ENCODE measurements at regions not wholly inside any gene's neighbourhood (a gene's known extent, or its start where the extent isn't known, plus 50 kb on each side); places are given as distances from the start of the nearest gene placed in this dataset.

DNA sequence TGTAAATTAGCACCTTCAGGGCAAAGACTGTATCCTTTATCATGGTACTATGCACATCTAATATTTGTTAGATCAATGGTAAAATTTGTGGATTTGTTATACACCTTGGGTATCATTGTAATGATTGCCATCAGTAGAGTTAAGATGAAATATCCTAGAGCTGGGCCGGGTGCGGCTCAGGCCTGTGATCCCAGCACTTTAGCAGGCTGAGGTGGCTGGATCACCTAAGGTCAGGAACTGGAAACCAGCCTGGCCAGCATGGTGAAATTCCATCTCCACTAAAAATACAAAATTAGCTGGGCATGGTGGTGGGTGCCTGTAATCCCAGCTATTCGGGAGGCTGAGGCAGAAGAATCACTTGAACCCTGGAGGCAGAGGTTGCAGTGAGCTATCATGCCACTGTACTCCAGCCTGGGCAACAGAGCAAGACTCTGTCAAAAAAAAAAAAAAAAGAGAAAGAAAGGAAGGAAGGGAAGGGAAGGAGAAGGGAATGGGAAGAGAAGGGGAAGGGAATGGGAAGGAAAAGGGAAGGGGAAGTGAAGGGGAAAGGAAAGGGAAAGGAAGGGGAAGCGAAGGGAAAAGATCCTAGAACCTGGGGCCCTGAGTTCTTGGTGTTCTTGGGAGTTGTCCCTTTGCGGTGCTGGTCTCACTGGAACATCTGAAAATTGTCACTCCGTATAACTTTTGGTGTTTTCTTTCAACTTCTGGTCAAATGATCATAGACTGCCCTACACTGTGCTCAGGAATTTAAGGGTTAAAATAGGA is 71.1 kb upstream of the NEUROD1 start:
- Mint-ChIP-seq H3K27me3 (ENCODE audit: low read depth in 2 of 2) (peaks cover 15 to 27% of the 10 kb centered on the region in 2 donors), H3K27ac (no peak overlapping the region), H3K9me3 (no peaks in the 10 kb centered on the region), H3K4me1 (no peaks in the 10 kb centered on the region), H3K4me3 (no peak overlapping the region), H3K36me3 (no peaks in the 10 kb centered on the region)
- DNase-seq, result no peak
- TF ChIP-seq, protein P1, sequence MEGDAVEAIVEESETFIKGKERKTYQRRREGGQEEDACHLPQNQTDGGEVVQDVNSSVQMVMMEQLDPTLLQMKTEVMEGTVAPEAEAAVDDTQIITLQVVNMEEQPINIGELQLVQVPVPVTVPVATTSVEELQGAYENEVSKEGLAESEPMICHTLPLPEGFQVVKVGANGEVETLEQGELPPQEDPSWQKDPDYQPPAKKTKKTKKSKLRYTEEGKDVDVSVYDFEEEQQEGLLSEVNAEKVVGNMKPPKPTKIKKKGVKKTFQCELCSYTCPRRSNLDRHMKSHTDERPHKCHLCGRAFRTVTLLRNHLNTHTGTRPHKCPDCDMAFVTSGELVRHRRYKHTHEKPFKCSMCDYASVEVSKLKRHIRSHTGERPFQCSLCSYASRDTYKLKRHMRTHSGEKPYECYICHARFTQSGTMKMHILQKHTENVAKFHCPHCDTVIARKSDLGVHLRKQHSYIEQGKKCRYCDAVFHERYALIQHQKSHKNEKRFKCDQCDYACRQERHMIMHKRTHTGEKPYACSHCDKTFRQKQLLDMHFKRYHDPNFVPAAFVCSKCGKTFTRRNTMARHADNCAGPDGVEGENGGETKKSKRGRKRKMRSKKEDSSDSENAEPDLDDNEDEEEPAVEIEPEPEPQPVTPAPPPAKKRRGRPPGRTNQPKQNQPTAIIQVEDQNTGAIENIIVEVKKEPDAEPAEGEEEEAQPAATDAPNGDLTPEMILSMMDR (IDR thresholded peaks at IDR 0.05), result no peak
- no peaks in the 10 kb centered on the region for H3K4me1 ChIP-seq (ENCODE audit: control insufficient read depth, insufficient read depth, low read length)
- intact Hi-C loops (cut with micrococcal nuclease), result no loop called here
- no peak overlapping the region for H3K4me3 ChIP-seq (ENCODE audit: low read length)
- H3K27me3 ChIP-seq (ENCODE audit: control insufficient read depth, insufficient read depth, low read length), result no peaks in the 10 kb centered on the region
- ATAC-seq, result no peak
- WGBS (ENCODE audit: insufficient coverage), result 93% methylated on average over 6 of the region's 6 CpGs
- H3K36me3 ChIP-seq (ENCODE audit: control insufficient read depth, insufficient read depth, low read length), result no peaks in the 10 kb centered on the region
- H3K27ac ChIP-seq (ENCODE audit: low read length), result no peak overlapping the region
- H3K9me3 ChIP-seq (ENCODE audit: control insufficient read depth, insufficient read depth, low read length), result no peaks in the 10 kb centered on the region

DNA sequence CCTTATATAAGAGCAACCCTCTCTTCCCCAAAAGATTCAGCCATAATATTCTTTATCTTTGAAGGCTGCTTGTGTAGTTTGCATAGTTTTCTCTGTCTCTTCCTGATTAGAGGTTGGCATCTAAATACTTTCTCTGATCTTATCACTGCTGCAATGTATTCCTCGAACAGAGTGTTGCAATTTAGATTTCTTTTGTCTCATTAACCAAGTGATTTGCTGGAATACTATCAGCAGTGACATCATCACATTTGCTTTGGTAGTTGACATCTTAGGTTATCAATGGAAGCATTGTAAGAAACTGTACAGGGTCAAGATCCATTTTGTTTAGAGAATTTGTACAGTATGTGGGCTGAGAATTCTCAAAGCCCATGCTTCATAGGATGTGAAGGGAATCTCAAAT is 72.0 kb upstream of the NEUROD1 start:
- Histone ChIP-seq H3K9me3 (ENCODE audit: control insufficient read depth, insufficient read depth, low read length) (no peaks in the 10 kb centered on the region), H3K36me3 (ENCODE audit: control insufficient read depth, insufficient read depth, low read length) (no peaks in the 10 kb centered on the region), H3K4me3 (ENCODE audit: low read length) (no peak overlapping the region), H3K4me1 (ENCODE audit: control insufficient read depth, insufficient read depth, low read length) (no peaks in the 10 kb centered on the region), H3K27me3 (ENCODE audit: control insufficient read depth, insufficient read depth, low read length) (no peaks in the 10 kb centered on the region), H3K27ac (ENCODE audit: low read length) (no peak overlapping the region)
- ATAC-seq (no peak), DNase-seq (no peak)
- Mint-ChIP-seq H3K9me3 (no peaks in the 10 kb centered on the region), H3K27ac (no peak overlapping the region), H3K4me1 (no peaks in the 10 kb centered on the region), H3K27me3 (ENCODE audit: low read depth in 2 of 2) (peaks cover 15 to 27% of the 10 kb centered on the region in 2 donors), H3K4me3 (no peak overlapping the region), H3K36me3 (no peaks in the 10 kb centered on the region)
- intact Hi-C loops (cut with micrococcal nuclease), result no loop called here
- 80% methylated on average over 1 of the region's 1 CpG for WGBS (ENCODE audit: insufficient coverage)
- TF ChIP-seq, protein P1 (IDR thresholded peaks at IDR 0.05), result no peak

DNA sequence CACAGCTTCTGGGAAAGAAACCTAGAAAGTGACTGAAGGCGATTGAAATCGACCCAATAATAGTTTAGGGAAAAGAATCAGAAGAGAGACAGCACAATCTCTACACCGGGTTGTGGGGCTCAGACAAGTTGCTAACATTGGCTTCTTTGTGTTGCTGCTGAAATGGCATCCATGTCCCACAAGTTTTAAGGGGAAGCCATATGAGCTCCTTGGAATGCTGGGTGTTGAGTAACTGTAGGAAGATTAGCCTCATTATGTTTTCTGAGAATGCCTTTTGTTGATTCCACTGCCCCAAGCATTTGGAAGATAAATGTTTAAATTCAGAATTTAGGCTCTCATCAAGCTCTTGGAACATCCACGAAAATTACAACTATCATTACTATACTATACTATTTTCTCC is 73.4 kb upstream of the NEUROD1 start:
- Mint-ChIP-seq H3K27ac (no peak overlapping the region), H3K36me3 (no peaks in the 10 kb centered on the region), H3K9me3 (no peaks in the 10 kb centered on the region), H3K4me3 (no peak overlapping the region), H3K27me3 (ENCODE audit: low read depth in 2 of 2) (peaks cover 15 to 27% of the 10 kb centered on the region in 2 donors), H3K4me1 (no peaks in the 10 kb centered on the region)
- no peak for ATAC-seq
- DNase-seq, result no peak
- Histone ChIP-seq H3K27ac (ENCODE audit: low read length) (no peak overlapping the region), H3K4me1 (ENCODE audit: control insufficient read depth, insufficient read depth, low read length) (no peaks in the 10 kb centered on the region), H3K27me3 (ENCODE audit: control insufficient read depth, insufficient read depth, low read length) (no peaks in the 10 kb centered on the region), H3K4me3 (ENCODE audit: low read length) (no peak overlapping the region), H3K36me3 (ENCODE audit: control insufficient read depth, insufficient read depth, low read length) (no peaks in the 10 kb centered on the region), H3K9me3 (ENCODE audit: control insufficient read depth, insufficient read depth, low read length) (no peaks in the 10 kb centered on the region)
- WGBS (ENCODE audit: insufficient coverage), result 94% methylated on average over 4 of the region's 4 CpGs
- TF ChIP-seq, protein P1 (IDR thresholded peaks at IDR 0.05), result no peak
- intact Hi-C loops (cut with micrococcal nuclease), result no loop called here

DNA sequence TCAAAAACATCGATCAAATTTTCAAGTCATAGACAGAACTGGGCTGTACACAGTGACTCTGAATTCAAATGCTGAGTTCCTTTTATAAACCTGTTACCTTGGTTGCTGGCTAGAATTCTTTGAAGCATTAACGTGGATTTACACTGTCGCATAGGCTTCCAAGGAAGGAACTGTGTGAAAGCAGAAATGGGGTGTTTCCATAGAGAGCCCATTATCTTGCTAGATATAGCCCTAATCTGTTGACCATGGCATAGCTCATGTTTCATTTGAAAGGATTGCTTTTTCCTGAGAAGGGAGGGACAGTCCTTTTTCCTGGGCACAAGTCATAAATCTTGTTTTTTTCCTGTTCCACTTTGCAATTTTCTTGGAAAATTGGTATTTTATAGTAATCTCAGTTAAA is 73.8 kb upstream of the NEUROD1 start:
- intact Hi-C loops (cut with micrococcal nuclease), result no loop called here
- 96% methylated on average over 3 of the region's 3 CpGs for whole genome bisulfite sequencing (ENCODE audit: insufficient coverage)
- Histone ChIP-seq H3K27ac (ENCODE audit: low read length) (no peak overlapping the region), H3K27me3 (ENCODE audit: control insufficient read depth, insufficient read depth, low read length) (no peaks in the 10 kb centered on the region), H3K36me3 (ENCODE audit: control insufficient read depth, insufficient read depth, low read length) (no peaks in the 10 kb centered on the region), H3K4me1 (ENCODE audit: control insufficient read depth, insufficient read depth, low read length) (no peaks in the 10 kb centered on the region), H3K9me3 (ENCODE audit: control insufficient read depth, insufficient read depth, low read length) (no peaks in the 10 kb centered on the region), H3K4me3 (ENCODE audit: low read length) (no peak overlapping the region)
- H3K9me3 Mint-ChIP-seq, result no peaks in the 10 kb centered on the region
- ATAC-seq (no peak), DNase-seq (no peak)
- TF ChIP-seq, protein P1 (IDR thresholded peaks at IDR 0.05), result no peak
- H3K36me3 Mint-ChIP-seq, result no peaks in the 10 kb centered on the region
- H3K27ac Mint-ChIP-seq, result no peak overlapping the region
- peaks cover 15 to 23% of the 10 kb centered on the region in 2 donors for H3K27me3 Mint-ChIP-seq (ENCODE audit: low read depth in 2 of 2)
- no peak overlapping the region for H3K4me3 Mint-ChIP-seq
- H3K4me1 Mint-ChIP-seq, result no peaks in the 10 kb centered on the region

All from natural killer cell (primary cell).